NOMO-1 treated with dmso at 0.1 percent for 144 hours (cell line): ENCODE measurements at regions not wholly inside any gene's neighbourhood (a gene's known extent, or its start where the extent isn't known, plus 50 kb on each side); places are given as distances from the start of the nearest gene placed in this dataset.
"Not testable (repeated sequence)": the region's sequence is repeated elsewhere in the genome, so short reads cannot be mapped to it uniquely, and the experiment has no call there.

ENCODE experiments used
- DNase-seq: peaks from one replicate; lab custom pipeline; 2025; ENCODE audit not compliant: unreplicated experiment; lab: John Stamatoyannopoulos, UW

GRCh38 chr1:67528141-67528540, 97.9 kb upstream of the SERBP1 start:
- DNase-seq: no peak

GRCh38 chr1:67530071-67530470, 99.9 kb upstream of the SERBP1 start:
- DNase-seq: no peak

GRCh38 chr1:67532452-67533216, 102.4 kb upstream of the SERBP1 start:
- DNase-seq: no peak

GRCh38 chr1:67534627-67535065, 104.4 kb upstream of the SERBP1 start:
- DNase-seq: no peak

GRCh38 chr1:67535474-67535873, 105.3 kb upstream of the SERBP1 start:
- DNase-seq: peak; percentile 19

- DNase-seq: no peak
These were observed 106.9 kb upstream of the SERBP1 start for GRCh38 chr1:67536957-67537666.

- DNase-seq: no peak
These were observed 107.4 kb upstream of the SERBP1 start for GRCh38 chr1:67537667-67538018.

- DNase-seq: no peak
These were observed 110.0 kb upstream of the SERBP1 start for GRCh38 chr1:67540025-67540732.

- DNase-seq: no peak
These were observed 110.5 kb upstream of the SERBP1 start for GRCh38 chr1:67540733-67541125.

GRCh38 chr1:67542747-67543146, 112.5 kb upstream of the SERBP1 start:
- no peak for DNase-seq

- no peak for DNase-seq
These were observed 114.7 kb upstream of the SERBP1 start for GRCh38 chr1:67544921-67545320.

GRCh38 chr1:67545364-67545763, 115.2 kb upstream of the SERBP1 start:
- DNase-seq: no peak

- DNase-seq: no peak
These were observed 121.2 kb upstream of the SERBP1 start for GRCh38 chr1:67551375-67551774.

- DNase-seq: no peak
These were observed 122.1 kb upstream of the SERBP1 start for GRCh38 chr1:67552336-67552759.

- not testable (repeated sequence) for DNase-seq
These were observed 124.0 kb upstream of the SERBP1 start for GRCh38 chr1:67554204-67554603.

GRCh38 chr1:67555461-67556296, 125.5 kb upstream of the SERBP1 start:
- DNase-seq: no peak

- no peak for DNase-seq
These were observed 126.2 kb upstream of the SERBP1 start for GRCh38 chr1:67556297-67556900.

- DNase-seq: no peak
These were observed 127.1 kb upstream of the GADD45A start for GRCh38 chr1:67557696-67558448.

GRCh38 chr1:67558449-67559193, 126.4 kb upstream of the GADD45A start:
- DNase-seq: no peak
